PC-3 (cell line): ENCODE measurements at regions not wholly inside any gene's neighbourhood (a gene's known extent, or its start where the extent isn't known, plus 50 kb on each side); places are given as distances from the start of the nearest gene placed in this dataset.

ENCODE experiments used
- EZH2 ChIP-seq: fragments of 300-600 bp; sonication (generic); IDR thresholded peaks from one replicate; pipeline ENCODE4 v1.6.1; 2017; ENCODE audit warnings: antibody characterized with exemption, mild to moderate bottlenecking, low read length; ENCODE audit not compliant: unreplicated experiment
- EZH2phosphoT487 ChIP-seq: fragments of 300-600 bp; sonication (generic); IDR thresholded peaks from 2 replicates; pipeline ENCODE4 v1.6.1; 2018; ENCODE audit warnings: mild to moderate bottlenecking, antibody characterized with exemption, low read length, borderline replicate concordance
- TF ChIP-seq, protein P1 (sequence below): fragments of 300-600 bp; sonication (generic); conservative IDR thresholded peaks from 2 replicates; pipeline ENCODE4 v1.5.1; 2017; ENCODE audit warnings: antibody characterized with exemption, low read depth, mild to moderate bottlenecking, low read length

- TF ChIP-seq, protein P1, sequence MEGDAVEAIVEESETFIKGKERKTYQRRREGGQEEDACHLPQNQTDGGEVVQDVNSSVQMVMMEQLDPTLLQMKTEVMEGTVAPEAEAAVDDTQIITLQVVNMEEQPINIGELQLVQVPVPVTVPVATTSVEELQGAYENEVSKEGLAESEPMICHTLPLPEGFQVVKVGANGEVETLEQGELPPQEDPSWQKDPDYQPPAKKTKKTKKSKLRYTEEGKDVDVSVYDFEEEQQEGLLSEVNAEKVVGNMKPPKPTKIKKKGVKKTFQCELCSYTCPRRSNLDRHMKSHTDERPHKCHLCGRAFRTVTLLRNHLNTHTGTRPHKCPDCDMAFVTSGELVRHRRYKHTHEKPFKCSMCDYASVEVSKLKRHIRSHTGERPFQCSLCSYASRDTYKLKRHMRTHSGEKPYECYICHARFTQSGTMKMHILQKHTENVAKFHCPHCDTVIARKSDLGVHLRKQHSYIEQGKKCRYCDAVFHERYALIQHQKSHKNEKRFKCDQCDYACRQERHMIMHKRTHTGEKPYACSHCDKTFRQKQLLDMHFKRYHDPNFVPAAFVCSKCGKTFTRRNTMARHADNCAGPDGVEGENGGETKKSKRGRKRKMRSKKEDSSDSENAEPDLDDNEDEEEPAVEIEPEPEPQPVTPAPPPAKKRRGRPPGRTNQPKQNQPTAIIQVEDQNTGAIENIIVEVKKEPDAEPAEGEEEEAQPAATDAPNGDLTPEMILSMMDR = no peak
- no peak for TF ChIP-seq EZH2
- no peak for TF ChIP-seq EZH2phosphoT487
Observed at GRCh38 chr19:30086220-30086619, 144.2 kb downstream of the URI1 start.
